H9 (cell line): ENCODE measurements at regions not wholly inside any gene's neighbourhood (a gene's known extent, or its start where the extent isn't known, plus 50 kb on each side); places are given as distances from the start of the nearest gene placed in this dataset.

Experiments
- DNase-seq: peaks from one replicate; pipeline ENCODE4 v3.0.0-alpha.2; 2017
- H2AFZ ChIP-seq: one replicate; pipeline ENCODE4 v1.6.1; 2013; ENCODE audit warnings: mild to moderate bottlenecking, low read length, control low read depth, moderate library complexity
- H2AK5ac ChIP-seq: 2 replicates; pipeline ENCODE4 v1.6.1; 2013; ENCODE audit warnings: low read length, control low read depth, mixed read lengths; ENCODE audit not compliant: insufficient read length
- H2BK120ac ChIP-seq: one replicate; pipeline ENCODE4 v1.6.1; 2013; ENCODE audit warnings: low read depth, mild to moderate bottlenecking, low read length, control low read depth, inconsistent platforms; ENCODE audit not compliant: poor library complexity, severe bottlenecking
- H2BK12ac ChIP-seq: 2 replicates; pipeline ENCODE4 v1.6.1; 2013; ENCODE audit warnings: low read length, control low read depth, mixed read lengths, low read depth; ENCODE audit not compliant: insufficient read length
- H2BK15ac ChIP-seq: 2 replicates; pipeline ENCODE4 v1.6.1; 2013; ENCODE audit warnings: low read depth, low read length, control low read depth
- H2BK20ac ChIP-seq: one replicate; pipeline ENCODE4 v1.6.1; 2013; ENCODE audit warnings: low read depth, mild to moderate bottlenecking, low read length, control low read depth, inconsistent platforms; ENCODE audit not compliant: poor library complexity, severe bottlenecking
- H2BK5ac ChIP-seq: 2 replicates; pipeline ENCODE4 v1.6.1; 2013; ENCODE audit warnings: low read length, control low read depth, mixed read lengths; ENCODE audit not compliant: insufficient read length
- H3K14ac ChIP-seq: 2 replicates; pipeline ENCODE4 v1.6.1; 2013; ENCODE audit warnings: low read length, control low read depth; ENCODE audit not compliant: insufficient read depth
- H3K18ac ChIP-seq: 2 replicates; pipeline ENCODE4 v1.6.1; 2013; ENCODE audit warnings: low read depth, mild to moderate bottlenecking, mixed read lengths, low read length, control low read depth; ENCODE audit not compliant: insufficient read length
- H3K23ac ChIP-seq: 2 replicates; pipeline ENCODE4 v1.6.1; 2013; ENCODE audit warnings: low read length, control low read depth, mixed read lengths, low read depth; ENCODE audit not compliant: insufficient read length
- H3K23me2 ChIP-seq: 2 replicates; pipeline ENCODE4 v1.6.1; 2013; ENCODE audit warnings: low read depth, mild to moderate bottlenecking, mixed read lengths, low read length, control low read depth; ENCODE audit not compliant: insufficient read length, poor library complexity, severe bottlenecking
- H3K27ac ChIP-seq: 2 replicates; pipeline ENCODE4 v1.5.1; 2013; ENCODE audit warnings: low read length, control low read depth, mixed read lengths, low read depth; ENCODE audit not compliant: insufficient read length
- H3K27me3 ChIP-seq: 2 replicates; pipeline ENCODE4 v1.6.1; 2013; ENCODE audit warnings: low read length, control low read depth, inconsistent platforms; ENCODE audit not compliant: insufficient read depth
- H3K4ac ChIP-seq: 2 replicates; pipeline ENCODE4 v1.6.1; 2013; ENCODE audit warnings: low read depth, mild to moderate bottlenecking, control low read depth, inconsistent platforms, low read length, moderate library complexity
- H3K4me1 ChIP-seq: 2 replicates; pipeline ENCODE4 v1.6.1; 2013; ENCODE audit warnings: low read length, control low read depth, inconsistent platforms; ENCODE audit not compliant: insufficient read depth
- H3K4me2 ChIP-seq: 2 replicates; pipeline ENCODE4 v1.6.1; 2013; ENCODE audit warnings: low read length, control low read depth, mixed read lengths; ENCODE audit not compliant: insufficient read length, insufficient read depth
- H3K56ac ChIP-seq: 2 replicates; pipeline ENCODE4 v1.6.1; 2013; ENCODE audit warnings: low read depth, mild to moderate bottlenecking, mixed read lengths, low read length, control low read depth; ENCODE audit not compliant: insufficient read length
- H3K79me1 ChIP-seq: 2 replicates; pipeline ENCODE4 v1.6.1; 2013; ENCODE audit warnings: low read depth, mild to moderate bottlenecking, moderate library complexity, low read length, control low read depth, inconsistent platforms; ENCODE audit not compliant: insufficient read depth, poor library complexity, severe bottlenecking
- H3K79me2 ChIP-seq: 2 replicates; pipeline ENCODE4 v1.6.1; 2013; ENCODE audit warnings: low read length, control low read depth, inconsistent platforms; ENCODE audit not compliant: insufficient read depth
- H3K9ac ChIP-seq: 2 replicates; pipeline ENCODE4 v1.6.1; 2013; ENCODE audit warnings: low read length, control low read depth, mixed read lengths; ENCODE audit not compliant: insufficient read length; ENCODE audit errors: extremely low read depth
- H3K9me3 ChIP-seq: one replicate; pipeline ENCODE4 v1.6.1; 2013; ENCODE audit warnings: low read depth, low read length, inconsistent platforms; ENCODE audit not compliant: control insufficient read depth
- H3T11ph ChIP-seq: one replicate; pipeline ENCODE4 v1.6.1; 2013; ENCODE audit warnings: mild to moderate bottlenecking, low read length, control low read depth, inconsistent platforms
- H4K20me1 ChIP-seq: one replicate; pipeline ENCODE4 v1.6.1; 2013; ENCODE audit not compliant: control insufficient read depth, insufficient read length, insufficient read depth
- H4K5ac ChIP-seq: 2 replicates; pipeline ENCODE4 v1.6.1; 2013; ENCODE audit warnings: low read depth, mild to moderate bottlenecking, mixed read lengths, low read length, control low read depth; ENCODE audit not compliant: insufficient read length
- H4K8ac ChIP-seq: replicated peaks from 2 replicates; pipeline ENCODE4 v1.6.1; 2013; ENCODE audit warnings: low read length, control low read depth, mixed read lengths, low read depth; ENCODE audit not compliant: insufficient read length
- H4K91ac ChIP-seq: 2 replicates; pipeline ENCODE4 v1.6.1; 2013; ENCODE audit warnings: low read depth, mild to moderate bottlenecking, moderate library complexity, mixed read lengths, low read length, control low read depth; ENCODE audit not compliant: insufficient read length
- H3K27ac Mint-ChIP-seq, 3 experiments: 2 replicates in 2 of 3; 3 replicates in 1 of 3; pipeline ENCODE4 v1.8.0; 2020 to 2021; ENCODE audit warnings: mixed read lengths in 3 of 3, mild to moderate bottlenecking in 1 of 3, moderate library complexity in 1 of 3
- H3K27me3 Mint-ChIP-seq: 2 replicates; pipeline ENCODE4 v1.8.0; 2021; ENCODE audit warnings: low read depth, mild to moderate bottlenecking, moderate library complexity, mixed read lengths
- H3K36me3 Mint-ChIP-seq, 3 experiments: 2 replicates in 2 of 3; 3 replicates in 1 of 3; pipeline ENCODE4 v1.8.0; 2020 to 2021; ENCODE audit warnings: low read depth in 3 of 3, mixed read lengths in 3 of 3; ENCODE audit not compliant: insufficient read depth in 1 of 3
- H3K4me1 Mint-ChIP-seq, 2 experiments: 2 replicates each; pipeline ENCODE4 v1.8.0; 2020; ENCODE audit warnings: mixed read lengths in 2 of 2
- H3K4me3 Mint-ChIP-seq, 2 experiments: 2 replicates in 1 of 2; 3 replicates in 1 of 2; pipeline ENCODE4 v1.8.0; 2020 to 2021; ENCODE audit warnings: mild to moderate bottlenecking in 2 of 2, mixed read lengths in 2 of 2, moderate library complexity in 1 of 2
- H3K9me3 Mint-ChIP-seq, 2 experiments: 2 replicates in 1 of 2; 3 replicates in 1 of 2; pipeline ENCODE4 v1.8.0; 2020; ENCODE audit warnings: mild to moderate bottlenecking in 2 of 2, mixed read lengths in 2 of 2, moderate library complexity in 1 of 2
- CTCF ChIP-seq: fragments of 200-600 bp; sonication (generic); conservative IDR thresholded peaks from 3 replicates; pipeline ENCODE4 v1.8.0; 2021; ENCODE audit warnings: antibody characterized with exemption, mild to moderate bottlenecking
- WGBS: extraction: QIAGEN DNeasy Blood & Tissue Kit; methylation state at CpG from one replicate; pipeline ENCODE4 v1.1.7; 2013; ENCODE audit warnings: missing lambda C conversion rate, low lambda C conversion rate, mixed read lengths; ENCODE audit not compliant: insufficient read length; ENCODE audit errors: extremely low coverage; 5-methylcytosine and 5-hydroxymethylcytosine counted together

DNA sequence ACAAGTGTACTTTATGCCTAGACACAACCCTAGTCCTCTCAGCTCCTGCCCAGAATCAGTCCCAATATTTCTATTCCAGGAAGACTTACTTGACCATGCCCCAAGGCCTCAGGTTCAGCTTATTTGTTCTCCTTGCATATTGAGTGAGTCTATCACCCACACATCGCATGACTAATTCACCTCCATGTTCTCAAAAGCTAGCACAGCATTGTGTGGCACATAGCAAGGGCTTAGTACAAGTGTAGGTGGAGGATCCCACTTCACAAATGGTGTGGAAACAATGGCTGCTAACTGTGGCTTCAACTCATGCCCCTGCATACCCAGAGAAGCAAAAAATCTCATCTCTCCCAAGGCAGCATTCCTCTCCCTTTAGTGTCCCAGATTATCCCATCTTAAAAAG is 602.6 kb upstream of the API5 start:
- no peak overlapping the region for H2BK12ac ChIP-seq
- H2AK5ac ChIP-seq = no peak overlapping the region
- TF ChIP-seq CTCF = no peak
- H3K27me3 ChIP-seq = no peaks in the 10 kb centered on the region
- Mint-ChIP-seq H3K4me1 (peaks cover 6 to 12% of the 10 kb centered on the region in 2 experiments), H3K27ac (no peak overlapping the region), H3K27me3 (no peaks in the 10 kb centered on the region), H3K36me3 (no peaks in the 10 kb centered on the region), H3K9me3 (no peaks in the 10 kb centered on the region; a peak in 1 of 5 replicates), H3K4me3 (no peak overlapping the region)
- no peak overlapping the region for H4K8ac ChIP-seq
- no peaks in the 10 kb centered on the region for H3K79me2 ChIP-seq
- no peak overlapping the region for H3K23ac ChIP-seq
- WGBS = no CpG with 5 or more reads among the region's 1 CpG
- no peak overlapping the region for H2BK15ac ChIP-seq
- no peaks in the 10 kb centered on the region for H3K79me1 ChIP-seq
- H3K18ac ChIP-seq = no peak overlapping the region
- no peak overlapping the region for H3K14ac ChIP-seq
- H3K9ac ChIP-seq = no peak overlapping the region
- H4K91ac ChIP-seq = no peak overlapping the region
- no peak overlapping the region for H3K27ac ChIP-seq
- H2BK20ac ChIP-seq = no peak overlapping the region
- H3K56ac ChIP-seq = no peak overlapping the region
- H3T11ph ChIP-seq = no peak overlapping the region
- no peak overlapping the region for H2AFZ ChIP-seq
- H4K20me1 ChIP-seq = no peaks in the 10 kb centered on the region
- no peak overlapping the region for H2BK5ac ChIP-seq
- H3K4ac ChIP-seq = no peak overlapping the region
- no peak overlapping the region for H2BK120ac ChIP-seq
- DNase-seq = no peak
- H4K5ac ChIP-seq = no peak overlapping the region
- no peaks in the 10 kb centered on the region for H3K4me1 ChIP-seq
- H3K4me2 ChIP-seq = no peak overlapping the region
- no peaks in the 10 kb centered on the region for H3K9me3 ChIP-seq
- no peaks in the 10 kb centered on the region for H3K23me2 ChIP-seq
